Stimulated activated memory B cell treated with anti-CD40 and anti-IgM and Interleukin-4, amounts not matched to agents 10 μg/mL and 1 μg/mL and 100 μg/mL, for 72 hours (primary cell): ENCODE measurements at regions not wholly inside any gene's neighbourhood (a gene's known extent, or its start where the extent isn't known, plus 50 kb on each side); places are given as distances from the start of the nearest gene placed in this dataset.

Experiments
- ATAC-seq: fragments of 150-1000 bp; cut with Tn5 transposase; 2 replicates; pipeline ENCODE4 v1.10.0; 2021
- H3K27ac Mint-ChIP-seq: one replicate; pipeline ENCODE4 v1.8.0; 2022; ENCODE audit warnings: mild to moderate bottlenecking, mixed read lengths
- H3K27me3 Mint-ChIP-seq: one replicate; pipeline ENCODE4 v1.8.0; 2022; ENCODE audit warnings: mixed read lengths
- H3K36me3 Mint-ChIP-seq: one replicate; pipeline ENCODE4 v1.8.0; 2022; ENCODE audit warnings: mixed read lengths
- H3K4me1 Mint-ChIP-seq: one replicate; pipeline ENCODE4 v1.8.0; 2022; ENCODE audit warnings: mixed read lengths
- H3K4me3 Mint-ChIP-seq: one replicate; pipeline ENCODE4 v1.8.0; 2022; ENCODE audit warnings: mild to moderate bottlenecking, moderate library complexity, mixed read lengths
- H3K9me3 Mint-ChIP-seq: one replicate; pipeline ENCODE4 v1.8.0; 2022; ENCODE audit warnings: mixed read lengths

- no peaks in the 10 kb centered on the region for H3K36me3 Mint-ChIP-seq
- peaks cover 52% of the 10 kb centered on the region for H3K27me3 Mint-ChIP-seq
- ATAC-seq = no peak
- H3K4me1 Mint-ChIP-seq = no peaks in the 10 kb centered on the region
- no peak overlapping the region for H3K27ac Mint-ChIP-seq
- H3K4me3 Mint-ChIP-seq = no peak overlapping the region
- H3K9me3 Mint-ChIP-seq = no peaks in the 10 kb centered on the region
These were observed 77.3 kb downstream of the TMEM100 start for GRCh38 chr17:55645361-55645760.

- Mint-ChIP-seq H3K27me3 (peaks cover 45% of the 10 kb centered on the region), H3K27ac (no peak overlapping the region), H3K4me3 (no peak overlapping the region), H3K4me1 (peaks cover 7% of the 10 kb centered on the region), H3K36me3 (no peaks in the 10 kb centered on the region), H3K9me3 (no peaks in the 10 kb centered on the region)
- no peak for ATAC-seq
These were observed 78.3 kb downstream of the TMEM100 start for GRCh38 chr17:55644346-55644745.

DNA sequence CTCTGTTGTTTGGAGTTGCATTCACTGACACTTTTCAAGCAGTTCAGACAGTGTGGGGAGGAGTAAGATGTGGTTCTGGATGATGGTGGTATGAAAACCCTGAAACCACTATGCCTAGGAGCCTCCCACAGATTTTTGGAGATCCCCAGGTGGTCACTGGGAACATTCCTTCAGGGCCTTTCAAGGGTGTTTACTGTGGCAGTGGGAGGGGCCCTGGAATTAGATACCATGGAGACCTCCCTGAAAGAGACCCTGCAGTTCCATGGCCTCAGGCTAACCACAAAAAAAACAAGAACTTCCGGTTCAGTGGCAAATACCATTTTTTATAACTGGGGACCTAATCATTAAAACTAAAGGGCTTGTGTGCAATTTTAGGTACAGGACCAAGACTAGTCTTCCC, 79.9 kb downstream of the TMEM100 start:
- peaks cover 37% of the 10 kb centered on the region for H3K27me3 Mint-ChIP-seq
- no peaks in the 10 kb centered on the region for H3K36me3 Mint-ChIP-seq
- H3K27ac Mint-ChIP-seq = no peak overlapping the region
- H3K4me1 Mint-ChIP-seq = peaks cover 7% of the 10 kb centered on the region
- ATAC-seq = no peak
- no peaks in the 10 kb centered on the region for H3K9me3 Mint-ChIP-seq
- H3K4me3 Mint-ChIP-seq = no peak overlapping the region

GRCh38 chr17:55641676-55642081, 81.0 kb downstream of the TMEM100 start:
- H3K36me3 Mint-ChIP-seq = no peaks in the 10 kb centered on the region
- H3K27ac Mint-ChIP-seq = no peak overlapping the region
- no peak overlapping the region for H3K4me3 Mint-ChIP-seq
- no peaks in the 10 kb centered on the region for H3K9me3 Mint-ChIP-seq
- no peak for ATAC-seq
- peaks cover 26% of the 10 kb centered on the region for H3K27me3 Mint-ChIP-seq
- peaks cover 7% of the 10 kb centered on the region for H3K4me1 Mint-ChIP-seq

- Mint-ChIP-seq H3K36me3 (no peaks in the 10 kb centered on the region), H3K27ac (no peak overlapping the region), H3K4me1 (peaks cover 7% of the 10 kb centered on the region), H3K27me3 (peaks cover 12% of the 10 kb centered on the region), H3K4me3 (no peak overlapping the region), H3K9me3 (no peaks in the 10 kb centered on the region)
- no peak for ATAC-seq
These were observed 83.6 kb downstream of the TMEM100 start for GRCh38 chr17:55639096-55639495.

DNA sequence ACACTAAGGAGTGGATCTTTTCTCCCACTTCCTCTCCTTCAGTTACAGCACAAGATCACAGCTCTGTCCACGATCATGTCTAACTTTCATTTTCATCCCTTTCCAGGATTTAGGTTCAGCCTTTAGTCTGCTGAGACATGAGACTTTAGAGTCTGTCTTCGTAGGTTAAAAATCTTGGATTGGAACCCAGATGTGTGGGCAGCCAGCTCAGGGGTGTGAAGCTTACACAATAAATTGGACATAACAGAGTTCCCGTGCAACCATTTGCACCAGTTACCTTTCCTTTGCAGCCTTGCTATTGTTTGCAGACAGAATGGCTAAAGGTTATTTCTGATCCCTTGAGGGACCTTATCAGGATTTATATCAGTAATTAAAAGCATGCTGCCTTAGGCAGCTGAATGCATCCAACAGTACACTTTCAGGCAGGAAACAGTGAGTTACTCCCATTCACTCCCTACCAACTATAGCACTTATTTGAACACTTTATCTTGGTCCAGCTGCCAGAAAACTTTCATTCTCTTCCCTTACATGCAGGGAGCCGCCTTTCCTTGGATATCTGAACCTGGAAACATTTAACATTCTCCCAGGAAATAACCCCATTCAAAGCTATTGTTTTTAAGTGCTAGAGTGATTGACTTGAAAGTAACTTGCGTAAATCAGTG, 87.3 kb downstream of the TMEM100 start:
- H3K27me3 Mint-ChIP-seq = peaks cover 8% of the 10 kb centered on the region
- ATAC-seq = no peak
- H3K27ac Mint-ChIP-seq = no peak overlapping the region
- peaks cover 15% of the 10 kb centered on the region for H3K4me1 Mint-ChIP-seq
- H3K4me3 Mint-ChIP-seq = no peak overlapping the region
- H3K36me3 Mint-ChIP-seq = no peaks in the 10 kb centered on the region
- no peaks in the 10 kb centered on the region for H3K9me3 Mint-ChIP-seq

DNA sequence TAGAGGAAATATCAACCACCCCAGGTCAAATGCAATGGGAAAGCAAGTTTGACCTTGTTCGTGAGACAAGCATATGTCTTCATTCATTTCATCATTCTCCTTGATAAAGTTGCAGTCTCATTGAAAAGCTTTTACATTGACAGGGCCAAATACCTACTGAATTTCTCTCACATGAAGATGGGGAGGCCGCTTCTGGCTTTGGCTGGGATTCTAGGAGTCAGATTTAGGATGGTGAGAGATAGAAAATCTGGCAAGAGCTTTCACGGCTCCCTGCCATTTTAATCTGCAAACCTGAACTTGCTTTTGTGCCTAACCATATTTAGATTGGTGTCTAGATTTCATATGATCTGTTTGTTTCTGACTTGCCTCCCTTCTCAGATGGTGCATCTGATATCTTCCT, 88.0 kb downstream of the TMEM100 start:
- ATAC-seq = no peak
- Mint-ChIP-seq H3K27ac (no peak overlapping the region), H3K27me3 (peaks cover 8% of the 10 kb centered on the region), H3K36me3 (no peaks in the 10 kb centered on the region), H3K4me3 (no peak overlapping the region), H3K4me1 (peaks cover 9% of the 10 kb centered on the region), H3K9me3 (no peaks in the 10 kb centered on the region)

GRCh38 chr17:55632893-55633292, 89.8 kb downstream of the TMEM100 start:
- H3K27ac Mint-ChIP-seq = no peak overlapping the region
- peaks cover 15% of the 10 kb centered on the region for H3K27me3 Mint-ChIP-seq
- no peaks in the 10 kb centered on the region for H3K9me3 Mint-ChIP-seq
- H3K4me3 Mint-ChIP-seq = no peak overlapping the region
- peaks cover 8% of the 10 kb centered on the region for H3K4me1 Mint-ChIP-seq
- no peaks in the 10 kb centered on the region for H3K36me3 Mint-ChIP-seq
- no peak for ATAC-seq

DNA sequence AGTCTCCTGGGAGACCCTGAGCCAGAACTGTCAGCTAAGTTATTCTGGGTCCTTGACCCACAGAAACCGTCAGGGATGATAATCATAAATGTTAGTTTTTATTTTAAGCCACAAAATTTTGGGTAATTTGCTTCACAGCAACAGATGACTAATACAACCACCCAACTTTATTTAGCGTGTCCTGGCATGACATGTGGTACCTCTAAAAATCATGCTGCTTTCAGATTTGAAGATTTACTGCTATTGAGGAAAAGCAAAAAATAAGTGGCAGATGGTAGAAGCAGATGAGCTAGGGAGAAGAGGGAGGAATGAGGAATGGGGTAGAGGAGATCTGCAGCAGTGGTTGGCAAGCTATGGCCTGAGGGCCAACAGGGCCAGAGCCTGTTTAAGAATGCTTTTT, 90.4 kb downstream of the TMEM100 start:
- Mint-ChIP-seq H3K4me1 (peaks cover 8% of the 10 kb centered on the region), H3K27ac (no peak overlapping the region), H3K9me3 (no peaks in the 10 kb centered on the region), H3K4me3 (no peak overlapping the region), H3K36me3 (no peaks in the 10 kb centered on the region), H3K27me3 (peaks cover 21% of the 10 kb centered on the region)
- no peak for ATAC-seq

DNA sequence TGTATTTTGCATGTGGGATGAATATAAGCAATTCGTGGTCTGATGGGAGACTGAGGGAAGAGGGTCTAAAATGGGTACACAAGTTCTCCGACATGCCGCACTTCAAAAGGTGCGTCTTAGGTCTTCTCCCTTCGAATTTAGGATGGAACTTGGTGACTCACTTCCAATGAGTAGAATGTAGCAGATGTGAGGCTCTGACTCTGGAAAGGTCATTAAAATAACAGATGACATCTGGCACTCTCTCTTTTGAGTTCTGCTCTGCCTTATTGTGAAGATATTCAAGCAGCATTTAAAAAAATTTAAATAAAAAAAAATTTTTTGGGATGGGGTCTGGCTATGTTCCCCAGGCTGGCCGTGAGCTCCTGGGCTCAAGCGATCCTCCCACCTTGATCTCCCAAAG, 92.7 kb downstream of the TMEM100 start:
- no peak for ATAC-seq
- no peaks in the 10 kb centered on the region for H3K36me3 Mint-ChIP-seq
- no peak overlapping the region for H3K27ac Mint-ChIP-seq
- peaks cover 24% of the 10 kb centered on the region for H3K27me3 Mint-ChIP-seq
- peaks cover 14% of the 10 kb centered on the region for H3K4me1 Mint-ChIP-seq
- H3K4me3 Mint-ChIP-seq = no peak overlapping the region
- H3K9me3 Mint-ChIP-seq = no peaks in the 10 kb centered on the region

- H3K4me3 Mint-ChIP-seq = no peak overlapping the region
- no peaks in the 10 kb centered on the region for H3K36me3 Mint-ChIP-seq
- peaks cover 6% of the 10 kb centered on the region for H3K4me1 Mint-ChIP-seq
- H3K27me3 Mint-ChIP-seq = peaks cover 42% of the 10 kb centered on the region
- H3K27ac Mint-ChIP-seq = no peak overlapping the region
- H3K9me3 Mint-ChIP-seq = no peaks in the 10 kb centered on the region
- no peak for ATAC-seq
These were observed 97.1 kb downstream of the TMEM100 start for GRCh38 chr17:55625521-55625920.

GRCh38 chr17:55624772-55625433, 97.8 kb downstream of the TMEM100 start:
- Mint-ChIP-seq H3K27me3 (peaks cover 42% of the 10 kb centered on the region), H3K4me3 (no peak overlapping the region), H3K9me3 (no peaks in the 10 kb centered on the region), H3K4me1 (peaks cover 6% of the 10 kb centered on the region), H3K27ac (no peak overlapping the region), H3K36me3 (no peaks in the 10 kb centered on the region)
- no peak for ATAC-seq

DNA sequence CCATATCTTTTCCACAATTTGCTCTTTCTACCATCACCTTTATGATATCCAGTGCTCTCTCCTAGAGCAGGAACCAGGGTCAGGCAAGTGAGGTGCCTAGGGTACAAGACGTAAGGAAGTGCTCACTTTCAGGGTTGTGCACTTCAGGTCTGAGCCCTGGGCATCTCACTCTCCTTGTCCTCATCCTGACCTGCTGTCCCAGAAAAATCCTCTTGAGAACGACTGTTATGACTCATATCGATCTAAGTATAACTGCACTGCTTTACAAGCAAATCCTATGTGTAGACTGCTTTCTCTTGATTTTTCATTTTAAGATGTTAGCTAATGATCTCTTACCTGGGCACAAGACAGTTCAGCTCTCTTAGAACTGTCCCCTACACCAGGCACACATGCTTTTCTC, 100.1 kb downstream of the TMEM100 start:
- ATAC-seq = peak; percentile 9
- Mint-ChIP-seq H3K36me3 (no peaks in the 10 kb centered on the region), H3K4me1 (peaks cover 6% of the 10 kb centered on the region), H3K9me3 (no peaks in the 10 kb centered on the region), H3K27me3 (peaks cover 47% of the 10 kb centered on the region), H3K4me3 (no peak overlapping the region), H3K27ac (no peak overlapping the region)

DNA sequence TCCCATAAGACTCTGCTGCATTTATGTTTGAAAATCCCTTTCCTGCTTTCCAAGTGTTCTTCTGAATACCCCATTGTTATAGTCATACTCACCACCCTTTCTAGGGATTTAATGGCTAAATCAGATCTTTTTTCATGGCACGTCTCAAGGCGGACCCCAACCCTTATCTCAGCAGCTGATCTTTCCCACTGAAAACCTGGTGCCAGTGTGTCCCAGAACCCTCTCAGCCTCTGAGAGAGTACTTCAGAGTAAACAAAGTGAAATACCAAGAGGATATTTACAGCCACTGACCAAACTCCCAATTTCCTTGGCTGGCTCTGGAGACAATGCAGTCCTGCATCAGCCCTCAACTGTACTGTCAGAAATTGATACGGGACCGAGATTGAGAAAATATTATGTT, 101.7 kb downstream of the TMEM100 start:
- peaks cover 6% of the 10 kb centered on the region for H3K4me1 Mint-ChIP-seq
- ATAC-seq = no peak
- no peaks in the 10 kb centered on the region for H3K36me3 Mint-ChIP-seq
- H3K27me3 Mint-ChIP-seq = peaks cover 41% of the 10 kb centered on the region
- no peak overlapping the region for H3K27ac Mint-ChIP-seq
- H3K9me3 Mint-ChIP-seq = no peaks in the 10 kb centered on the region
- no peak overlapping the region for H3K4me3 Mint-ChIP-seq

- H3K27ac Mint-ChIP-seq = no peak overlapping the region
These were observed 102.6 kb downstream of the TMEM100 start for GRCh38 chr17:55620023-55620422.

GRCh38 chr17:55617441-55617840, 105.2 kb downstream of the TMEM100 start:
- Mint-ChIP-seq H3K27ac (no peak overlapping the region), H3K4me3 (no peak overlapping the region), H3K27me3 (peaks cover 19% of the 10 kb centered on the region), H3K9me3 (no peaks in the 10 kb centered on the region), H3K4me1 (no peaks in the 10 kb centered on the region), H3K36me3 (no peaks in the 10 kb centered on the region)
- no peak for ATAC-seq

More at GRCh38 chr17:55620023-55620422, 102.6 kb downstream of the TMEM100 start:
- ATAC-seq = no peak
- Mint-ChIP-seq H3K4me1 (peaks cover under 1% of the 10 kb centered on the region), H3K4me3 (no peak overlapping the region), H3K9me3 (no peaks in the 10 kb centered on the region), H3K36me3 (no peaks in the 10 kb centered on the region), H3K27me3 (peaks cover 41% of the 10 kb centered on the region)
